HCT116 (cell line): ENCODE measurements at regions not wholly inside any gene's neighbourhood (a gene's known extent, or its start where the extent isn't known, plus 50 kb on each side); places are given as distances from the start of the nearest gene placed in this dataset.

Source experiments
- ATAC-seq: fragments of 200-7000 bp; cut with Tn5 transposase; 2 replicates; pipeline ENCODE4 v1.9.1; 2020; ENCODE audit warnings: mild to moderate bottlenecking, moderate library complexity
- BruUV-seq: library from RNA; stranded (reverse); fragments of 400-500 nt; replicated peaks from 2 replicates; lab custom pipeline; 2021; lab: Mats Ljungman, UMichigan
- CTCF ChIA-PET: fragments of 300-600 bp; sonication (Branson Sonifier 250); formaldehyde crosslinking; loops from one replicate; lab custom pipeline; 2021; ENCODE audit warnings: antibody characterized with exemption; lab: Charles Lee
- POLR2A ChIA-PET: fragments of 300-600, 350-600 bp; sonication (Branson Sonifier 250); formaldehyde crosslinking; loops from one replicate; lab custom pipeline; 2021; ENCODE audit warnings: antibody characterized with exemption; lab: Charles Lee
- RAD21 ChIA-PET, 2 experiments: fragments of 300-600 bp; sonication (Branson Sonifier 250); formaldehyde crosslinking; loops; one replicate each; lab custom pipeline; 2023; ENCODE audit warnings: low total read pairs in 2 of 2; ENCODE audit not compliant: uncharacterized antibody in 2 of 2, unreplicated experiment in 2 of 2, low non-redundant PET in 1 of 2; lab: Charles Lee
- DNase-seq: peaks from one replicate; pipeline ENCODE4 v3.0.0-alpha.2; 2010; ENCODE audit warnings: low read depth, low spot score
- H2AFZ ChIP-seq: fragments of 200-600 bp; shearing (Covaris generic), sonication (generic); 2 replicates; pipeline ENCODE4 v1.6.1; 2017; ENCODE audit warnings: low read depth, mixed run types, mixed read lengths, antibody characterized with exemption, low read length; ENCODE audit not compliant: poor library complexity, severe bottlenecking
- H3K27ac ChIP-seq: 2 replicates; pipeline ENCODE4 v1.5.1; 2012; ENCODE audit warnings: low read depth, low read length
- H3K27me3 ChIP-seq: fragments of 200-600 bp; sonication (generic); 2 replicates; pipeline ENCODE4 v1.6.1; 2016; ENCODE audit warnings: mixed run types, low read length, mixed read lengths; ENCODE audit not compliant: insufficient read depth
- H3K36me3 ChIP-seq, 2 experiments: fragments of 200-500 bp in 1 of 2; fragments of 200-600 bp in 1 of 2; sonication (Bioruptor generic) in 1 of 2; sonication (generic) in 1 of 2; 2 replicates each; pipeline versions ENCODE4 v1.5.1 to v1.6.1; 2014 to 2016; ENCODE audit warnings: low read length in 2 of 2, inconsistent platforms in 1 of 2, mixed read lengths in 1 of 2, mixed run types in 1 of 2; ENCODE audit not compliant: insufficient read depth in 2 of 2, control insufficient read depth in 1 of 2
- H3K4me1 ChIP-seq, 2 experiments: fragments of 200-600 bp in 1 of 2; sonication (generic) in 1 of 2; 2 replicates each; pipeline versions ENCODE4 v1.5.1 to v1.6.1; 2012 to 2017; ENCODE audit warnings: low read length in 2 of 2, inconsistent platforms in 1 of 2, mild to moderate bottlenecking in 1 of 2, mixed read lengths in 1 of 2, mixed run types in 1 of 2, moderate library complexity in 1 of 2; ENCODE audit not compliant: insufficient read depth in 2 of 2, control insufficient read depth in 1 of 2
- H3K4me2 ChIP-seq: fragments of 200-600 bp; sonication (generic); 2 replicates; pipeline ENCODE4 v1.6.1; 2017; ENCODE audit warnings: mixed run types, low read length, mixed read lengths
- H3K4me3 ChIP-seq, 2 experiments: fragments of 200-600 bp in 1 of 2; sonication (generic) in 1 of 2; replicated peaks in 1 of 2; 2 replicates each; pipeline ENCODE4 v1.5.1; 2011 to 2016; ENCODE audit warnings: low read length in 2 of 2, control low read depth in 1 of 2, low read depth in 1 of 2, mild to moderate bottlenecking in 1 of 2, mixed read lengths in 1 of 2, mixed run types in 1 of 2
- H3K79me2 ChIP-seq: fragments of 200-600 bp; sonication (generic); 2 replicates; pipeline ENCODE4 v1.6.1; 2017; ENCODE audit warnings: mild to moderate bottlenecking, mixed run types, low read length, moderate library complexity, mixed read lengths; ENCODE audit not compliant: insufficient read depth
- H3K9ac ChIP-seq: fragments of 200-600 bp; sonication (generic); 2 replicates; pipeline ENCODE4 v1.6.1; 2016; ENCODE audit warnings: low read length, mixed read lengths
- H3K9me2 ChIP-seq: fragments of 200-600 bp; sonication (generic), shearing (Covaris generic); 2 replicates; pipeline ENCODE4 v1.6.1; 2017; ENCODE audit warnings: mixed run types, mild to moderate bottlenecking, moderate library complexity; ENCODE audit not compliant: insufficient read depth
- H3K9me3 ChIP-seq, 2 experiments: fragments of 200-500 bp in 1 of 2; fragments of 200-600 bp in 1 of 2; sonication (Bioruptor generic) in 1 of 2; sonication (generic) in 1 of 2; 2 replicates each; pipeline ENCODE4 v1.6.1; 2014 to 2017; ENCODE audit warnings: low read length in 2 of 2, mixed read lengths in 2 of 2, inconsistent platforms in 1 of 2, low read depth in 1 of 2, mild to moderate bottlenecking in 1 of 2, mixed run types in 1 of 2, moderate library complexity in 1 of 2; ENCODE audit not compliant: control insufficient read depth in 1 of 2, insufficient read depth in 1 of 2
- H4K20me1 ChIP-seq: fragments of 200-600 bp; sonication (generic), shearing (Covaris generic); 2 replicates; pipeline ENCODE4 v1.6.1; 2017; ENCODE audit warnings: mixed run types, mild to moderate bottlenecking, moderate library complexity; ENCODE audit not compliant: insufficient read depth
- ATF3 ChIP-seq: IDR thresholded peaks from 2 replicates; pipeline ENCODE4 v1.6.1; 2012
- CBX3 ChIP-seq: IDR thresholded peaks from 2 replicates; pipeline ENCODE4 v1.6.1; 2012; ENCODE audit warnings: low read depth
- CEBPB ChIP-seq: IDR thresholded peaks from 2 replicates; pipeline ENCODE4 v1.6.1; 2012; ENCODE audit warnings: low read depth
- EGR1 ChIP-seq: IDR thresholded peaks from 2 replicates; pipeline ENCODE4 v1.6.1; 2012; ENCODE audit warnings: low read depth
- EZH2 ChIP-seq: fragments of 200-600 bp; sonication (generic); IDR thresholded peaks from 2 replicates; pipeline ENCODE4 v1.6.1; 2017; ENCODE audit warnings: antibody characterized with exemption, mixed run types
- EZH2phosphoT487 ChIP-seq: fragments of 200-600 bp; IDR thresholded peaks from 2 replicates; pipeline ENCODE4 v1.6.1; 2018; ENCODE audit warnings: antibody characterized with exemption, borderline replicate concordance
- FOSL1 ChIP-seq: IDR thresholded peaks from 2 replicates; pipeline ENCODE4 v1.6.1; 2012; ENCODE audit warnings: low read depth
- JUND ChIP-seq: IDR thresholded peaks from 2 replicates; pipeline ENCODE4 v1.6.1; 2012
- POLR2A ChIP-seq: IDR thresholded peaks from 2 replicates; pipeline ENCODE4 v1.7.0; 2011; ENCODE audit warnings: borderline replicate concordance; ENCODE audit not compliant: insufficient read depth, insufficient read length; ENCODE audit errors: extremely low read depth
- POLR2AphosphoS5 ChIP-seq: IDR thresholded peaks from 2 replicates; pipeline ENCODE4 v1.6.1; 2011; ENCODE audit warnings: mild to moderate bottlenecking, low read depth, low read length, moderate library complexity
- RAD21 ChIP-seq: IDR thresholded peaks from 2 replicates; pipeline ENCODE4 v1.6.1; 2012; ENCODE audit warnings: low read depth, mild to moderate bottlenecking
- REST ChIP-seq: IDR thresholded peaks from 2 replicates; pipeline ENCODE4 v1.6.1; 2012; ENCODE audit warnings: low read depth
- SIN3A ChIP-seq: IDR thresholded peaks from 2 replicates; pipeline ENCODE4 v1.6.1; 2012; ENCODE audit warnings: low read depth
- SP1 ChIP-seq: IDR thresholded peaks from 2 replicates; pipeline ENCODE4 v1.6.1; 2012; ENCODE audit warnings: low read depth
- SRF ChIP-seq: IDR thresholded peaks from 2 replicates; pipeline ENCODE4 v1.6.1; 2012; ENCODE audit warnings: low read depth
- TCF7L2 ChIP-seq: IDR thresholded peaks from 2 replicates; pipeline ENCODE4 v1.7.0; 2011; ENCODE audit warnings: borderline replicate concordance, inconsistent platforms; ENCODE audit not compliant: insufficient read depth, insufficient read length; ENCODE audit errors: extremely low read depth
- YY1 ChIP-seq: IDR thresholded peaks from 2 replicates; pipeline ENCODE4 v1.6.1; 2011; ENCODE audit warnings: low read length, low read depth, moderate library complexity, mild to moderate bottlenecking; ENCODE audit not compliant: insufficient replicate concordance; ENCODE audit errors: extremely low read depth
- ZBTB33 ChIP-seq: IDR thresholded peaks from 2 replicates; pipeline ENCODE4 v1.6.1; 2011; ENCODE audit warnings: mild to moderate bottlenecking, low read length, moderate library complexity; ENCODE audit not compliant: insufficient replicate concordance; ENCODE audit errors: extremely low read depth
- ZFX ChIP-seq: fragments of 450-650 bp; IDR thresholded peaks from 2 replicates; pipeline ENCODE4 v1.6.1; 2017
- ZNF274 ChIP-seq: fragments of 200-500 bp; sonication (Bioruptor generic); IDR thresholded peaks from 2 replicates; pipeline ENCODE4 v1.6.1; 2014; ENCODE audit warnings: mild to moderate bottlenecking, low read depth, low read length, inconsistent platforms
- intact Hi-C: fragments of 100-400 bp; cut with micrococcal nuclease; formaldehyde crosslinking; loops from 2 replicates; pipeline ENCODE4 v1.10.0; 2022

- H3K4me2 ChIP-seq = no peak overlapping the region
- H3K9me2 ChIP-seq = no peaks in the 10 kb centered on the region
- no peak for TF ChIP-seq EZH2phosphoT487
- no peak for TF ChIP-seq POLR2AphosphoS5
- no peak for TF ChIP-seq EZH2
- no peak for TF ChIP-seq REST
- TF ChIP-seq ZFX = no peak
- no peak for TF ChIP-seq ATF3
- TF ChIP-seq POLR2A = no peak
- TF ChIP-seq FOSL1 = no peak
- no peak for TF ChIP-seq CBX3
- no peak for TF ChIP-seq CEBPB
- no peak for TF ChIP-seq EGR1
- TF ChIP-seq SRF = no peak
- no peak for TF ChIP-seq ZNF274
- no peak for TF ChIP-seq RAD21
- no peak for TF ChIP-seq SP1
- TF ChIP-seq TCF7L2 = no peak
- no peak for TF ChIP-seq YY1
- TF ChIP-seq JUND = no peak
- no peak for TF ChIP-seq SIN3A
- TF ChIP-seq ZBTB33 = no peak
- H3K27me3 ChIP-seq = no peaks in the 10 kb centered on the region
- ChIA-PET CTCF (no interaction called here), RAD21 (no interaction called here), POLR2A (no interaction called here)
- intact Hi-C loops = loop anchor here (10.0 kb wide), 1 partner anchor 665 kb away; no protein-coding TSS in a partner anchor
- H3K27ac ChIP-seq = no peak overlapping the region
- no peak for ATAC-seq
- H4K20me1 ChIP-seq = no peaks in the 10 kb centered on the region
- BruUV-seq = no TSS peak
- H3K4me1 ChIP-seq = peaks cover 11 to 14% of the 10 kb centered on the region in 2 experiments
- H3K9ac ChIP-seq = no peak overlapping the region
- H3K4me3 ChIP-seq = no peak overlapping the region
- H3K36me3 ChIP-seq = peaks cover 0 to 23% of the 10 kb centered on the region in 2 experiments; a peak in 1 of 4 replicates
- no peaks in the 10 kb centered on the region for H3K79me2 ChIP-seq
- H3K9me3 ChIP-seq = no peaks in the 10 kb centered on the region
- DNase-seq = no peak
- no peak overlapping the region for H2AFZ ChIP-seq
These were observed 482.3 kb upstream of the NECTIN3 start for GRCh38 chr3:110589341-110589740.
